LNCAP (cell line): ENCODE measurements at regions not wholly inside any gene's neighbourhood (a gene's known extent, or its start where the extent isn't known, plus 50 kb on each side); places are given as distances from the start of the nearest gene placed in this dataset.

Experiments used
- TF ChIP-seq, protein P1 (sequence below): fragments of 450-650 bp; IDR thresholded peaks from 2 replicates; pipeline ENCODE4 v1.5.1; 2017; ENCODE audit warnings: mild to moderate bottlenecking

DNA sequence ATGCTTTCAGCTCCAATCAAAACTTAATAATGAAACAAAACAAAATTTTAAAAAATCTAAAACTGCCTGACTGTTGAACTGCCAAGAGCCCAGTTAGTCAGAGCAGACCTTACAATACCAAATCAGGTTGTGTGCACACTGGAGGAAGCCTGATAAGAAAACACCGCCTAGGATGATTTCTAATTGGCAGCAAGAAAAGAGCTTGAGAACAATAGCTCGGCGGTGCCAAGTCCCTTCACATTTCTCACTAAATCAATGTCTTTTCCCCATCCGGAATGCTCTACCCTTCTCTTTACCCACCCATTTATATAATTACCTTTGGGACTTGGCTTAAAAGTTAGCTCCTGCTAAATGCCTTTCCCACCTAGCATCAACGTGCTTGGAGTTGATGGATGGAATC, 256.7 kb downstream of the C12orf75 start:
- TF ChIP-seq, protein P1, sequence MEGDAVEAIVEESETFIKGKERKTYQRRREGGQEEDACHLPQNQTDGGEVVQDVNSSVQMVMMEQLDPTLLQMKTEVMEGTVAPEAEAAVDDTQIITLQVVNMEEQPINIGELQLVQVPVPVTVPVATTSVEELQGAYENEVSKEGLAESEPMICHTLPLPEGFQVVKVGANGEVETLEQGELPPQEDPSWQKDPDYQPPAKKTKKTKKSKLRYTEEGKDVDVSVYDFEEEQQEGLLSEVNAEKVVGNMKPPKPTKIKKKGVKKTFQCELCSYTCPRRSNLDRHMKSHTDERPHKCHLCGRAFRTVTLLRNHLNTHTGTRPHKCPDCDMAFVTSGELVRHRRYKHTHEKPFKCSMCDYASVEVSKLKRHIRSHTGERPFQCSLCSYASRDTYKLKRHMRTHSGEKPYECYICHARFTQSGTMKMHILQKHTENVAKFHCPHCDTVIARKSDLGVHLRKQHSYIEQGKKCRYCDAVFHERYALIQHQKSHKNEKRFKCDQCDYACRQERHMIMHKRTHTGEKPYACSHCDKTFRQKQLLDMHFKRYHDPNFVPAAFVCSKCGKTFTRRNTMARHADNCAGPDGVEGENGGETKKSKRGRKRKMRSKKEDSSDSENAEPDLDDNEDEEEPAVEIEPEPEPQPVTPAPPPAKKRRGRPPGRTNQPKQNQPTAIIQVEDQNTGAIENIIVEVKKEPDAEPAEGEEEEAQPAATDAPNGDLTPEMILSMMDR: no peak

DNA sequence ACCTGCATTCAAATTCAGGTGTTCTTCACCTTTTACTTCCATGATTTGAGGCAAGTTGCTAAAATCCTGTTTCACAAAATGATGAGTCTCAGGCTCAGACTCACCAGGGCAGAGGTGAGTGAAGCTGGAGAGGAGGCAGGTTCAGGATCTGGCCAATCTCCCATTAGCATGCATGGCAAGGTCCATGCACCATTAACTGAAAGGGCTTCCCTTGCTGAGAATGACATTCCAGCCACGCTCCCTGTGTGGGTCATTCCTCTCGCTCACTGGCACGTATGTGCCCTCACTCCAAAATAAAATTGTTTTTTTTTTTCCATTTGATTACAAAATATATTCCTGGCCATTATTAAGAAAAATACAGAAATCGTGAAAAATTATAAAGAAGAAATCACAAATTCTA, 257.6 kb downstream of the C12orf75 start:
- TF ChIP-seq, protein P1: no peak

DNA sequence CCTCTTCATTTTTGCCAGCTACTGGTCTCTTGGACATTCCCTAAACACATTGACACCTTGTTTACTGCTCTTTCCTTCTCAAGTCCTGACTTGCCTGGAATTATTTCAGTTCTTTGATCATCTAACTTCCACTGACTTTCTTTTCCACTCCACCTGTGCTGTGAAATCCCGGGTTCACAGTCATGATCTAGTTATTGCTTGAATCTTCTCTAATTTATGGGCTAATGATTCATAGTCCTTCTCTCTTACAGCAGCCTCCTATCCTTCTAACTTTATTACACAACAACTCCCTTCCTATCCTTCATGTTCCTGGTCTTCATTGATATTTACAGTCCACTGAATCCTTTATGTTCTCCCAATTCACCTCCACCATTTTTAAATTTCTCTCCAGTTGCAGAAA, 260.1 kb downstream of the C12orf75 start:
- TF ChIP-seq, protein P1: no peak

DNA sequence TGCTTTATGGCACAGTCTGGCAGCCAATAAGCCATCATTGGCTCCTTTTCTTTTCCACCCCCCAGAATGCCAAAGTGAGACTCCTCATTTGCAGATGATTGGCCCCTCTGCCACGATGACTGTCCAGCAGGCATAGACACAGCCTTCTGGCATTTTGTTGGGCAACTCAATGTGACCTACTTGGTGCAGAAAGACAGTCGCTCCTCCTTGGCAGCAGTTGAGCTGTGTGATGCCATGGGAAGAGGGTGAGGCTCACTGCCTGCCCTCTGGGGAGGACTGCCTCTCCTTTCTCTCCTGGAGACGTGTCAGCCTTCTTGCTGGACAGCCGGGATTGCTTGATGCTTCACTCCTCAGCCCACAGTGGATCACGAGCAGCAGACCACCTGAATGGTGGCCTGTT, 264.9 kb downstream of the C12orf75 start:
- TF ChIP-seq, protein P1: no peak

DNA sequence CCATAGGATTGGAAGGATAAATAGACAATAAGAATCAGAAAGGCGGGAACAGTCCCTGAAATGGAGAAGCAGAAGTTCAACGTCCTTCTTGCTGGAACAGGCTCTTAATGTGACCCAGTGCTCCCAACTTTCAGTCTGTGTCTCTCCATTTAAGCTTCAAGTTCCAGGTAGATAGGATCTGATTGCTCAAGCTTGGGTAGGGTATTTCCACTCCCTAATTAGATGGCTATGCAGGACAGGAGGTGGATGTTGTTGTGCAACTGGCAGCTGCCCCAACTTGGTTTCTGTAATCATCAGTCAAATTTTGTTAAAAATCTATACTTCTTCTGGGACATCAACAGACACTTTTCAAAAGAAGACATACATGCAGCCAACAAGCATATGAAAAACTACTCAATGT, 266.2 kb downstream of the C12orf75 start:
- TF ChIP-seq, protein P1: no peak

DNA sequence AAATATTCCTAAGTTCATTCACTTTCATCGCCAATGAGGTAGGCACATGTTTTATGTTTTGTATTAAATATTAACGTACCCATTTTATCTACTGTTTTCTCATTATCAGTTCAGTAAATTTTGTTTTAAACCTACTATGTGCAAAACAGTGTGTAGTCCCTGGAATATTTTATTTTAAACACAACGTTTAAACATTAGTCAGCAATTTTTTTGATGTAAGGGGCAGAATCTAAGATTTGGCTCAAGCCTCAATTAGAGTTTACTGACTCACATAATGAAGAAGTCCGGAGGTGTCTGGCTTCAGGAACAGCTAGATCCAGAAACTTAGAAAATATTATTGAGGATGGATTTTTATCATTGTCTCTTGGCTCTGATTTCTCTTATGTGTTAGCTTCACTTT, 267.5 kb downstream of the C12orf75 start:
- TF ChIP-seq, protein P1: no peak

DNA sequence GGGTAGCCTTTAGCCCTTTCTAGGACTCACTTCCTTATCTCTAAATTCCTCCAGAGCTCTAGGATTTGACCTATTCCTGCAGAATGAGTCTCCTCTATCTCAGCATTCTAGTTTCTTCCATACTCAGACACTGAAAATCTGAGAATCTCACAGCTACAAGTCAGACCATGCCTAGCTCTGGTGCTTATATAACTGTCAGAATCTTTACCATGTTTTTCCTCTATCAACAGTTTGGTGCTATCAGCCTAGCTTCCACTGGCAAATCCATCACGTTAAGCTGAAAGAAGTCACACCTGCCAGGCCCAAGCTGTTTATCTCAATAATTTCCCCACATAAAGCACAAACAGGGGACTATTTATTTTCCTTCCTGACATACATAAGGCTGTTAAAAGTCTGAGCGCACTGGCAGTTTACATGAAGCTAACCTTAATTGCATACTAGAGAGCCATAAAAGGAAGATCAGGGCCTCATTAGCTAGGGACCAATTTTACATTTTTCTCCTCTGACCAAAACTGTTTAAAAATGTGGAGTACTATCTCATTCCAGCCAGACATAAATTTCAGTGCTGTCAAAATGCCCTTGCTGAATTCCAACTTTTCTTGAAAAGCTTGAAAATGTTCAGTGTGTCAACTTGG, 270.5 kb downstream of the C12orf75 start:
- TF ChIP-seq, protein P1: no peak

DNA sequence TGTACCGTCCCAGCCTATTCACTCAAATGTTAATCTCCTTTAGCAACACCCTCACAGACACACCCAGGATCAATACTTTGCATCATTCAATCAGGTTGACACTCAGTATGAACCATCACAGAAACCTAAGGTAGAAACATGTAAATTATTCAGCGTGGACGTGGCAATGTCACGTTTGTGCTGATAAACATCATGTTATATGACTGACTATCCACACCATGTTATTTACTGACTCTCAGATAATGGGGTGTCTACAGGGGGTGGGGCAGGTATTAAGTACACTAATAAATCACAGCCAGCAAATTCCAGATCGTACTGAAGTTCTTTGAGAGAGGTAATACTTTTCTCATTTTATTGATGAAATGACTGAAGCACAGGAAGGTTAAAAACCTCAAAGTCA, 280.0 kb downstream of the C12orf75 start:
- TF ChIP-seq, protein P1: no peak
